BLaER1 treated with 17β-estradiol and CSF1 and Interleukin-3, amounts not matched to agents 10 nM and 100 nM (cell line): ENCODE measurements at regions not wholly inside any gene's neighbourhood (a gene's known extent, or its start where the extent isn't known, plus 50 kb on each side); places are given as distances from the start of the nearest gene placed in this dataset.

Experiments
- H3K27ac ChIP-seq, 11 experiments: shearing (Covaris generic); formaldehyde crosslinking; 2 replicates each; pipeline ENCODE4 v1.8.1; 2022
- H3K27me3 ChIP-seq, 11 experiments: shearing (Covaris generic); formaldehyde crosslinking; 2 replicates each; pipeline ENCODE4 v1.8.1; 2022
- H3K36me3 ChIP-seq, 11 experiments: shearing (Covaris generic); formaldehyde crosslinking; 2 replicates each; pipeline ENCODE4 v1.8.1; 2022
- H3K4me1 ChIP-seq, 10 experiments: shearing (Covaris generic); formaldehyde crosslinking; 2 replicates each; pipeline ENCODE4 v1.8.1; 2022
- H3K4me2 ChIP-seq, 11 experiments: shearing (Covaris generic); formaldehyde crosslinking; 2 replicates each; pipeline ENCODE4 v1.8.1; 2022
- H3K4me3 ChIP-seq, 10 experiments: shearing (Covaris generic); formaldehyde crosslinking; 2 replicates each; pipeline ENCODE4 v1.8.1; 2022
- H3K9ac ChIP-seq, 11 experiments: shearing (Covaris generic); formaldehyde crosslinking; 2 replicates each; pipeline ENCODE4 v1.8.1; 2022
- H3K9me3 ChIP-seq, 11 experiments: shearing (Covaris generic); formaldehyde crosslinking; replicated peaks in 1 of 11; 2 replicates each; pipeline ENCODE4 v1.8.1; 2022
- H4K20me1 ChIP-seq, 11 experiments: shearing (Covaris generic); formaldehyde crosslinking; 2 replicates each; pipeline ENCODE4 v1.8.1; 2022
- Cebpa-rat ChIP-seq, 11 experiments: shearing (Covaris generic); IDR thresholded peaks; 2 replicates each; pipeline ENCODE4 v1.8.1; 2022

DNA sequence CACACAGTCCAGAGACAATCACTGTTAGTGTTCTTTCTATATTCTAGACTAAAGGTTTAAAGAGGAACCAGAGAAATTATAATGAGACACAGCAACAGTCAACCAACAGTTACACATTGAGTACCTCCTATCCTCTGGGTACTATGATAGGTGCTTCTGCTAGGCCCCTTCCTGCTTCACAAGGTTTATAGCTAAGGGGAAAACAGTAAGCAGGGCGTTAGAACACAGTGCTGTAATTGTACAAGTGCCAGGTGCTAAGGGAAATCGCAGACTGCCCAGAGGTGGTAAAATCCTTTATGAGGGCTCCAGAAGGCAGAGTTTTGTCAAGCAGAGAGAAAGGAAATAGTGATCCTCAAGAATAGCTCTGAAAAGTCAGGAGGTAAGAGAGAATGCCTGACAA, 297.2 kb upstream of the FAT3 start:
- Histone ChIP-seq H3K27me3 (no peaks in the 10 kb centered on the region), H3K9me3 (0 out of 22 replicates have a peak, but pooled peaks cover 0 to 4% (median 0%) of the 10 kb centered on the region in 11 experiments), H3K9ac (no peak overlapping the region), H3K4me2 (no peak overlapping the region), H3K36me3 (no peaks in the 10 kb centered on the region), H3K27ac (no peak overlapping the region), H4K20me1 (no peaks in the 10 kb centered on the region), H3K4me1 (no peaks in the 10 kb centered on the region), H3K4me3 (no peak overlapping the region)
- TF ChIP-seq Cebpa-rat (IDR thresholded peaks at IDR 0.05), result no peak

DNA sequence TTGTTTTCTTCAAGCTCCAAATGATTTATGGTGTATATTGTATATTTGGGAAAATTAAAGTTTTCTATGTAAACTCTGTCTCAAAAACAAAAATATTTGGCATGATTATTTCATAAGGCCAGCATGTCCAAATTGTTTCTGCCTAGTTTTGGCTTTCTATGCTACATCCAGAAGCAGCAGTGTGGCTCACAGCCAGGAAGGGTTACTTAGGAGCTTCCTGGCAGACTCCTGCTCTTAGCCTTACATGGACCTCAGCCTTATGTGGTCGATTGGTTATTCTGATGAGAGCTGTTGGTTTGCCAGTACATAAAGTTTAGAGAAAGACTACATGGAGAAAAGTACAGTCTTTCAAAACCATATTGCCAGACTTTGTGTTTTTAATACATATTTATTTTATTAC, 297.7 kb upstream of the FAT3 start:
- Histone ChIP-seq H3K36me3 (no peaks in the 10 kb centered on the region), H3K27ac (no peak overlapping the region), H3K27me3 (no peaks in the 10 kb centered on the region), H4K20me1 (no peaks in the 10 kb centered on the region), H3K4me3 (no peak overlapping the region), H3K4me1 (no peaks in the 10 kb centered on the region), H3K4me2 (no peak overlapping the region), H3K9me3 (0 out of 22 replicates have a peak, but pooled peaks cover 0 to 4% (median 0%) of the 10 kb centered on the region in 11 experiments), H3K9ac (no peak overlapping the region)
- no peak for TF ChIP-seq Cebpa-rat (IDR thresholded peaks at IDR 0.05)

DNA sequence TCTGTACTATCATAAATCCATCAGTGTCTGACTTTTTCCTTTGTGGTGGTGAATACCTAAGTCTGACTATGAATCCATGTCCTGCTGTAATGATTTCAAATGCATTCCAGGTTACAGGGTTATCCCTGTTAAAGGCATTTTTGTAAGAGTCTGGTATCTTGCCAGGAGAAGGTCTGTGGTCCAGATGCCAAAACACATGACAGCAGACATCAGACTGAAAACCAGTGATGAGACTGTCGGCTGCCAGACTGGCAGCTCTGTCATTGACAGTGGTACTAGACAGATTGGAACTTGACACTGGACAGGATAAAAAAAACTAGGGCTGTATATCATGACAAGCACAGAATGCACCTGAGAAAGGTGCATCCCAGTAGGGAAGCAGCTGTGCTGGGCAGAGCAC, 301.8 kb upstream of the FAT3 start:
- Histone ChIP-seq H3K4me1 (no peaks in the 10 kb centered on the region), H3K27me3 (no peaks in the 10 kb centered on the region), H3K4me2 (no peak overlapping the region), H3K36me3 (no peaks in the 10 kb centered on the region), H3K9ac (no peak overlapping the region), H3K4me3 (no peak overlapping the region), H4K20me1 (no peaks in the 10 kb centered on the region), H3K9me3 (0 out of 22 replicates have a peak, but pooled peaks cover 0 to 4% (median 0%) of the 10 kb centered on the region in 11 experiments), H3K27ac (no peak overlapping the region)
- TF ChIP-seq Cebpa-rat (IDR thresholded peaks at IDR 0.05), result no peak

DNA sequence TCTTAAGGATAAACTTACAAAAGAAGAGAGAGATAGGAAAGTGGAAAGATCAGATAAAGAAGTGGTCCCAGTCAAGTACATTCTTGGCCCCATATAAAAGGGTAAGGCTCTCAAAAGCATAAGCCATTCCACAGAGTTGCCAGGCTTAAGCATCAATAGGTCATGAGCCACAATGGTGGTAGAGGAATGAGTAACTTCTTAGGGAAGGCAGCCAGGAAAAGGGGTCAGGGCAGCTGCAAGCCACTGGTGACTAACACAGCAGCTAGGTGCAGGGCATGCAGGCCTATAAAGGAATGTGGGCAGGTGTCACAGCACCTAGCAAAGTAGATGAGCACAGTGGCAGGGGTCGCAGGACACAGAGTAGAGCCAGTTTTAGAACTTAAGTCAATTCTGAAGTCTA, 302.6 kb upstream of the FAT3 start:
- no peak overlapping the region for H3K9ac ChIP-seq
- H3K27ac ChIP-seq, result no peak overlapping the region
- no peak for TF ChIP-seq Cebpa-rat (IDR thresholded peaks at IDR 0.05)
- no peaks in the 10 kb centered on the region for H3K4me1 ChIP-seq
- H3K27me3 ChIP-seq, result no peaks in the 10 kb centered on the region
- 0 out of 22 replicates have a peak, but pooled peaks cover 0 to 4% (median 0%) of the 10 kb centered on the region in 11 experiments for H3K9me3 ChIP-seq
- no peaks in the 10 kb centered on the region for H3K36me3 ChIP-seq
- H4K20me1 ChIP-seq, result no peaks in the 10 kb centered on the region
- no peak overlapping the region for H3K4me2 ChIP-seq
- H3K4me3 ChIP-seq, result no peak overlapping the region

DNA sequence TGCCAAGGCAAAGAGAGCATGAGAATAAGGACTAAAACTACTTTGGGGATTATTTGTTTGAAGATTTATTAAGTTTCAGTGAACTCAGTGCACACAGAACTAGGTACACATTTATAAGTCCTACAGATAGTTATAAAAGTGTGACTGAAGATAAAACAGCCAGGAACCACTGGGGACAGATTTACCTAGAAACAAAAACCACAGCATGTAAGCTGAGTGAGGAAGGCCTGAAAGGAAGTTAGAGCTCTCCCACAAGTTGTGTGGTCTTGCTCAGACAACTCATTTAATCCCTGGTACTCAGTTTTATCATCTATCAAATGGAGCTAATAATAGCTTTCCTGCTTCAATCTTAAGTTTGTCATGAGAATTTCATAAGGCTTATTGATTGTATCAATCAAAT, 311.2 kb upstream of the FAT3 start:
- H3K9me3 ChIP-seq, result no peaks in the 10 kb centered on the region
- TF ChIP-seq Cebpa-rat (IDR thresholded peaks at IDR 0.05), result no peak
- no peak overlapping the region for H3K4me2 ChIP-seq

DNA sequence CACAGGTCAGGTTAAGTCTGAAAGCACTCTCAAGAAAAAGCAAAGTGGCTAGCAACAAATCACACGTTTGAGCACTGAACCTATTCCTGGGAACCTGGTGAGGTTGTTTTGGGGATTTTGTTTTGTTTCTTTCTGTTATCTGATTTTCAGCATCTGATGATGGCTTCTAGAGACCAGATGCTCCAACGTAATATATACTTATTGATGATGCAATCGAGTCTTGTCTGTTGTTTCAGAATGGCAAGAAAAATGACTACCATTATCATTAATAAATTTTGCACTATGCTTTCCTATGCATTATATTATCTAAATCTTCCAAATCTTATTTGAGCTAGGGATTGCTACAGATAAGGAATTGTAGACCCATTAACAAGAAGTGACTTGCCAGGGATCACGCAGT, 312.3 kb upstream of the FAT3 start:
- Histone ChIP-seq H3K4me3 (no peak overlapping the region), H3K4me1 (no peaks in the 10 kb centered on the region), H3K27ac (no peak overlapping the region), H4K20me1 (no peaks in the 10 kb centered on the region), H3K9ac (no peak overlapping the region), H3K27me3 (no peaks in the 10 kb centered on the region), H3K36me3 (no peaks in the 10 kb centered on the region), H3K9me3 (no peaks in the 10 kb centered on the region), H3K4me2 (no peak overlapping the region)
- no peak for TF ChIP-seq Cebpa-rat (IDR thresholded peaks at IDR 0.05)

More for the DNA sequence above, 311.2 kb upstream of the FAT3 start:
- Histone ChIP-seq H3K4me3 (no peak overlapping the region), H3K27me3 (no peaks in the 10 kb centered on the region), H3K36me3 (no peaks in the 10 kb centered on the region), H3K4me1 (no peaks in the 10 kb centered on the region), H3K9ac (no peak overlapping the region), H4K20me1 (no peaks in the 10 kb centered on the region), H3K27ac (no peak overlapping the region)

DNA sequence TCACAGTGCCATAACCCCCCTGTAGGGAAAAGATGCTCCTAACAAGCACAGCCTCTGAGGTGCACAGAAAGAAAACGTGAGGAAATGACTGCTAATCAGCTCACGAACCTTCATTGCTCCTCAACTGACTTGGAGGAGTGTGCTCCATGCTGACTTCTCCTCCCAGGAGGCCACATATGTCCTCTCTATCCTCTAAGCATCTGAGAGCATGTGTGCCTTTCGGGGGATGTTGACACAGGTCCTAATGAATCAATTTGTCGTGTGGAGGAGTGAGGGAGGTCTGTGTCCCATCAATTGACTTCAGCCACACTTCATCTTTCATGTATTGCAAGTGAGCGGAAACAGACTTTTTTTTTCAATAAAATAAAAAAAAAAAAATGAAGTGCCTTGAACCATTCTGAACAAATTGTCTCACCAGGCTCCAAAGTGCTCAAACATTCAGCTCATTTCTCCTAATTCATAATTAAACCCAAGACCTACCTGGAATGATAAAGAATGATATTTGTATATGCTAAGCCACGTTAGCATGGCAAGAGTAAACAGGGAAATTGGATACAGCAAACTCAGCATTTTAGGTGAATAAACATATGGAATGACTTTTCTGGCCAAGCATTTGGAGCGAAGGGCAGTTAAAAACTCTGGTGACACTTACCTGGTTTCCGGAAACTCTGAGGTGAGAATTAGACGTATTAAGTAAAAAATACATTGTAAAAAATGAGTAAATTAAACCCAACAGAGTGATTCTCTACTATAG, 317.6 kb upstream of the FAT3 start:
- TF ChIP-seq Cebpa-rat (IDR thresholded peaks at IDR 0.05), result no peak
- no peak overlapping the region for H3K4me3 ChIP-seq
- no peaks in the 10 kb centered on the region for H3K9me3 ChIP-seq
- H3K27ac ChIP-seq, result no peak overlapping the region
- H3K4me2 ChIP-seq, result no peak overlapping the region
- H4K20me1 ChIP-seq, result no peaks in the 10 kb centered on the region
- no peaks in the 10 kb centered on the region for H3K4me1 ChIP-seq
- no peaks in the 10 kb centered on the region for H3K27me3 ChIP-seq
- H3K9ac ChIP-seq, result no peak overlapping the region
- H3K36me3 ChIP-seq, result no peaks in the 10 kb centered on the region

DNA sequence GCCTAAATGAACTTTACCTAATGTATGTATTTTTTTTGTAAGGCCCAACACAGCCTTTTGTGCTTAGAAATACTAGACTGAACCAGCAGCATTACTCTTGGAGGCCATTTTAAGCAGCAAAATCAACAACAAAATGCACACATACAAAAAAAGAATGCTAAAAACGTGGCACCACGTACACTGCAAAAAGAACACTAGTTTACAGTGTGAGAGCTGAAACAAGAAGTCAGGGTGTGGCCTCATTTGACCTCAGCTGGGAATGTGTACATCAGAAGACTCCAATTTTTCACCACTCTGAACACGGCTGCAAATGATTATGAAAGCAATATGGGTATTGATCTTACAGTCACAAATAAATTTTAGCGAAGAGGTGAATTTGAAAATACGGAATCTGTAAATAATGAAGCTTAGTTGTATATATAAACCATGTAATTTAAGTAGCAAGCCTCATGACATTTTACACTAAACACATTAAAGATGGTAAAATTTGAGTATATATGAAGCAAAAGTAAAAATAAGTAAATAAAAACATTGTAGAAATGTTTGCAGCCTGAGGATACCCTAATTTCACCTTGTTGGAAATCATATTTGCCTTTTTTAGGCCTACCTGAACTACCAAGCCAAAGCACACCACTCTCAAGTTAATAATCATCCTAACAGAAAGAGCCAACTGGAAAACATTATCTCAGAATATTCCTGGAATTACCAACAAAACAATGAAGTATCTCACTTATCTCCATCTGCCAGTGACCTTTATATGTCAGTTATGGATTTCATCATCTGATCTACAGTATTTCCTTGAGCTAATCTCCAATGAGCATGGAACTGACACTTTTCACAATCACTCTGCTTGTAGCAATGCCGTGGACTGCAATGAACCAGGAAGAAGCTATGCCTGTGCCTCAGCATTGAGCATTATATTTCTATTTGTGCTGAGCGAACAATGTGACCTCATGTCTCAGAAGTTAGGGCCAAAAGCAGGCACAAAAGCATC, 319.5 kb upstream of the FAT3 start:
- Histone ChIP-seq H3K9me3 (no peaks in the 10 kb centered on the region), H4K20me1 (no peaks in the 10 kb centered on the region), H3K27ac (no peak overlapping the region), H3K4me3 (no peak overlapping the region), H3K9ac (no peak overlapping the region), H3K27me3 (no peaks in the 10 kb centered on the region), H3K36me3 (no peaks in the 10 kb centered on the region), H3K4me2 (no peak overlapping the region), H3K4me1 (no peaks in the 10 kb centered on the region)
- no peak for TF ChIP-seq Cebpa-rat (IDR thresholded peaks at IDR 0.05)

DNA sequence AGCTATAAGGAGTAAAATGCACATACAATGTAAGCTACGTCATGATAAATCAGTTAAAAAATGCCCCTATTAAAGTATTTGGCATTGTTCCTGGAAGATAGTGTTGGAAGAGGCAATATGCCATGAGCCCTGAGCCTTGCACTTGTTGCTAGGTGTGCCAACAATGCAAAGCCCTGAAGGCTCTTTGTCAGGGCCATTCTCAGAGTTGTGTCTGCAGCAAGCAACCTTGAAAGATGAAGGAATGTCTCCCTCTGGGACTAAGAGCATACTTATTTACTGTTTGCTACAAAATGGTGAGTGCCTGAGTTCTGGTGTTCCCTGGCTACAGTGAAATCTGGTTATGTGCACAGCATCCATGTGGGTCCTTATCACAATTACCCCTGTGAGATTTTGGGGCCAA, 322.3 kb upstream of the FAT3 start:
- Histone ChIP-seq H3K27ac (no peak overlapping the region), H3K4me2 (no peak overlapping the region), H3K27me3 (no peaks in the 10 kb centered on the region), H4K20me1 (no peaks in the 10 kb centered on the region), H3K4me1 (no peaks in the 10 kb centered on the region), H3K36me3 (no peaks in the 10 kb centered on the region), H3K4me3 (no peak overlapping the region), H3K9ac (no peak overlapping the region), H3K9me3 (no peaks in the 10 kb centered on the region)
- TF ChIP-seq Cebpa-rat (IDR thresholded peaks at IDR 0.05), result no peak
